Upper lobe of left lung (tissue), 4 donors: ENCODE measurements at regions not wholly inside any gene's neighbourhood (a gene's known extent, or its start where the extent isn't known, plus 50 kb on each side); places are given as distances from the start of the nearest gene placed in this dataset.

Source experiments
- CTCF ChIP-seq, 6 experiments: fragments of 450-650 bp in 4 of 6; fragments of 200-600 bp in 2 of 6; sonication (generic) in 2 of 6; IDR thresholded peaks; one replicate each; pipeline ENCODE4 v1.5.1; 2016 to 2019; ENCODE audit warnings: antibody characterized with exemption in 6 of 6
- EP300 ChIP-seq, 4 donors: sonication (generic); formaldehyde crosslinking; IDR thresholded peaks; one replicate each; pipeline ENCODE4 v1.5.1; 2017; ENCODE audit warnings: antibody characterized with exemption in 4 of 4, control low read depth in 2 of 4
- POLR2A ChIP-seq, 4 donors: fragments of 450-650 bp; IDR thresholded peaks; one replicate each; pipeline ENCODE4 v1.5.1; 2016 to 2017; ENCODE audit warnings: antibody characterized with exemption in 4 of 4, mild to moderate bottlenecking in 2 of 4
- POLR2AphosphoS5 ChIP-seq, 2 donors: sonication (generic); formaldehyde crosslinking; IDR thresholded peaks; one replicate each; pipeline ENCODE4 v1.5.1; 2017; ENCODE audit warnings: antibody characterized with exemption in 2 of 2

GRCh38 chr12:42918443-42918842, 328.9 kb upstream of the PRICKLE1 start:
- TF ChIP-seq CTCF (IDR thresholded peaks at IDR 0.05): no peak
- no peak for TF ChIP-seq POLR2AphosphoS5 (IDR thresholded peaks at IDR 0.05)
- no peak for TF ChIP-seq POLR2A (IDR thresholded peaks at IDR 0.05)
- no peak for TF ChIP-seq EP300 (IDR thresholded peaks at IDR 0.05)
